ENCODE measurements at regions not wholly inside any gene's neighbourhood (a gene's known extent, or its start where the extent isn't known, plus 50 kb on each side); places are given as distances from the start of the nearest gene placed in this dataset.

GRCh38 chr20:23231561-23232218 lies 118.9 kb upstream of the NXT1 start:
- no peaks in the 10 kb centered on the region for H3K36me3 ChIP-seq (ENCODE audit: control insufficient read depth, insufficient read depth, low read length)
- H3K4me3 ChIP-seq (replicated peaks; ENCODE audit: low read depth, low read length), result no peak overlapping the region
- TF ChIP-seq, protein P1, sequence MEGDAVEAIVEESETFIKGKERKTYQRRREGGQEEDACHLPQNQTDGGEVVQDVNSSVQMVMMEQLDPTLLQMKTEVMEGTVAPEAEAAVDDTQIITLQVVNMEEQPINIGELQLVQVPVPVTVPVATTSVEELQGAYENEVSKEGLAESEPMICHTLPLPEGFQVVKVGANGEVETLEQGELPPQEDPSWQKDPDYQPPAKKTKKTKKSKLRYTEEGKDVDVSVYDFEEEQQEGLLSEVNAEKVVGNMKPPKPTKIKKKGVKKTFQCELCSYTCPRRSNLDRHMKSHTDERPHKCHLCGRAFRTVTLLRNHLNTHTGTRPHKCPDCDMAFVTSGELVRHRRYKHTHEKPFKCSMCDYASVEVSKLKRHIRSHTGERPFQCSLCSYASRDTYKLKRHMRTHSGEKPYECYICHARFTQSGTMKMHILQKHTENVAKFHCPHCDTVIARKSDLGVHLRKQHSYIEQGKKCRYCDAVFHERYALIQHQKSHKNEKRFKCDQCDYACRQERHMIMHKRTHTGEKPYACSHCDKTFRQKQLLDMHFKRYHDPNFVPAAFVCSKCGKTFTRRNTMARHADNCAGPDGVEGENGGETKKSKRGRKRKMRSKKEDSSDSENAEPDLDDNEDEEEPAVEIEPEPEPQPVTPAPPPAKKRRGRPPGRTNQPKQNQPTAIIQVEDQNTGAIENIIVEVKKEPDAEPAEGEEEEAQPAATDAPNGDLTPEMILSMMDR (IDR thresholded peaks at IDR 0.05; ENCODE audit: insufficient read depth, low read length, poor library complexity, severe bottlenecking), result no peak
- H3K27me3 ChIP-seq (replicated peaks; ENCODE audit: control insufficient read depth, insufficient read depth, low read length), result no peaks in the 10 kb centered on the region
- DNase-seq (ENCODE audit: extremely low read depth, insufficient read length), result no peak

- TF ChIP-seq, protein P1 (IDR thresholded peaks at IDR 0.05; ENCODE audit: insufficient read depth, low read length, poor library complexity, severe bottlenecking), result no peak
- H3K27me3 ChIP-seq (replicated peaks; ENCODE audit: control insufficient read depth, insufficient read depth, low read length), result no peaks in the 10 kb centered on the region
- no peaks in the 10 kb centered on the region for H3K36me3 ChIP-seq (ENCODE audit: control insufficient read depth, insufficient read depth, low read length)
- H3K4me3 ChIP-seq (replicated peaks; ENCODE audit: low read depth, low read length), result no peak overlapping the region
- DNase-seq (ENCODE audit: extremely low read depth, insufficient read length), result no peak
These were observed 119.7 kb upstream of the NXT1 start for GRCh38 chr20:23230766-23231385.

DNA sequence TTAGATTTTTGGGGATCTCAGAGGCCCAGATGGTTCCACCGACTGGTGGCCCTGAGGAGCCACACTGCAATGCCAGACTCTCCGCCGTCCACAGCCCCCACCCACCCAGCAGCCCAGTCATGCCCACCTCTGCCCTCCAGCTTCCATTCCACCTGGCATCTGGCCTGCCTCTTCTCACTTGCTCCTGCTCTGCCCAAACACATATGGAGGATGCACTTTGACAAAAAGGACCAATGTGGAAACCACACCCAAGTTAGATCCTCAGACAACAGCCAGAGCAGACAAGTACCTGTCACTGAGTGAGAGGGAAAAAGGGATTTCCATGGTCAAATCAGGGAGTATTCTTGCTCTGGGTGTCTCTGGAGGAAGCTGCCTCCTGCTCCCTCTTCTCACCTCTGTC lies 120.6 kb upstream of the NXT1 start:
- TF ChIP-seq, protein P1 (IDR thresholded peaks at IDR 0.05; ENCODE audit: insufficient read depth, low read length, poor library complexity, severe bottlenecking), result no peak
- H3K36me3 ChIP-seq (ENCODE audit: control insufficient read depth, insufficient read depth, low read length), result no peaks in the 10 kb centered on the region
- H3K27me3 ChIP-seq (replicated peaks; ENCODE audit: control insufficient read depth, insufficient read depth, low read length), result no peaks in the 10 kb centered on the region

DNA sequence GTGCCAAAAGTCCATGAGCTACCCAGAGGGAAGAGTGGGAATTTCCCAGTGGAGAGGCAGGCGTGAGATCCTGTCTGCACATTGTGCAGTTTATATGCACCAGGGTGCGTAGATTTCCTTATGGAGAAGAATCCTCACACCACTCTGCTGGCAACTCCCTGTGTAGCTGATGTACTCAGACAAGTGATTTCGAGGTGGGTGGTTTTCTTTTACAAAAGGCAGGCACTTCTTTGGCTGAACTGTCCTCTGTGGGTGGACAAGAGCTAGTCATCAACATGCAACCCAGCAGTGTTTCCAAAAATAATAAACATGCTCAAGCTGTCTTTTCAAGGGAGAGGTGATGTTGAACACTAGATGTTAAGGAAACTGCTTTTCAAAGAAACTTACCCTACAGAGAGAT lies 121.7 kb upstream of the NXT1 start:
- no peak for DNase-seq (ENCODE audit: extremely low read depth, insufficient read length)
- no peak overlapping the region for H3K4me3 ChIP-seq (replicated peaks; ENCODE audit: low read depth, low read length)
- TF ChIP-seq, protein P1 (IDR thresholded peaks at IDR 0.05; ENCODE audit: insufficient read depth, low read length, poor library complexity, severe bottlenecking), result no peak
- H3K27me3 ChIP-seq (replicated peaks; ENCODE audit: control insufficient read depth, insufficient read depth, low read length), result no peaks in the 10 kb centered on the region
- no peaks in the 10 kb centered on the region for H3K36me3 ChIP-seq (ENCODE audit: control insufficient read depth, insufficient read depth, low read length)

More for the DNA sequence above, 120.6 kb upstream of the NXT1 start:
- H3K4me3 ChIP-seq (replicated peaks; ENCODE audit: low read depth, low read length), result no peak overlapping the region
- DNase-seq (ENCODE audit: extremely low read depth, insufficient read length), result no peak

DNA sequence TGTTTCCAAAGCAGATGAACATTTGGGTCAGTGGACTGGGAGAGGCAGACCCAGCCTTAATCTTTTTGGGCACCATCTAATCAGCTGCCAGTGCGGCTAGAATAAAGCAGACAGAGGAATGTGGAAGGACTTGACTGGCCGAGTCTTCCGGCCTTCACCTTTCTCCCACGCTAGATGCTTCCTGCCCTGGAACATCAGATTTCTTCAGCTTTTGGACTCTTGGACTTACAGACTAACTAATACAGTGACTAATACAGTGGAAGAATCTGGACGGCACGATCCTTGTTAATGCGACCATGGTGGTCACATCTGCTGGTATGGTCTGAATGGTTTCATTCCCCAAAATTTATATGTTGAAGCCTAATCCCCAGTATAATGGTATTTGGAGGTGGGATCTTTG lies 122.6 kb upstream of the NXT1 start:
- H3K27me3 ChIP-seq (replicated peaks; ENCODE audit: control insufficient read depth, insufficient read depth, low read length), result no peaks in the 10 kb centered on the region
- TF ChIP-seq, protein P1 (IDR thresholded peaks at IDR 0.05; ENCODE audit: insufficient read depth, low read length, poor library complexity, severe bottlenecking), result no peak
- no peak for DNase-seq (ENCODE audit: extremely low read depth, insufficient read length)
- H3K36me3 ChIP-seq (ENCODE audit: control insufficient read depth, insufficient read depth, low read length), result no peaks in the 10 kb centered on the region
- H3K4me3 ChIP-seq (replicated peaks; ENCODE audit: low read depth, low read length), result no peak overlapping the region
